DLD1 (cell line): ENCODE measurements at regions not wholly inside any gene's neighbourhood (a gene's known extent, or its start where the extent isn't known, plus 50 kb on each side); places are given as distances from the start of the nearest gene placed in this dataset.

Experiments used
- in situ Hi-C: cut with HindIII; loops from 2 replicates; pipeline ENCODE4 v1.10.0; 2017; ENCODE audit warnings: low sequenced_read_pairs

DNA sequence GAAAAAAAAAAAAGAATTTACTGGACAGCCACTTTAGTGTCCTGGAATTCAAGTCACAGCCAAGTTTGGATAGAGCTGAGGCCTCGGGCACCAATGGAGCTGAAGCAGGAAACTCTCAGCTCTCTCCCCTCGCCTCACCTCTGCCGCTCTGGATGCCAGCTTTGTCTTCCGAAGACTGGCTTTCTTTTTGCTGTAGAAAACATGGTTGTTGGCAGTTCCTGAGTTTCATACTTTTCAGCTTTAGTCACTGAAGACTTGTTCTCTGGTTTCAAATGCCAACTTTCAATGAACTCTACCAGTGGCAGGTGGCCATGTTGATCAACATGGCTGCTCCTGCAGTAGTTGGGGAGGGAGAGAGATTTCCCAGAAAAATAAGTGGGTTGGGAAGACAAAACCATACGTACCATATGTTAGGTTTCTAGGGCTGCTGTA is 142.2 kb downstream of the SNX18 start:
- in situ Hi-C loops: no loop called here

DNA sequence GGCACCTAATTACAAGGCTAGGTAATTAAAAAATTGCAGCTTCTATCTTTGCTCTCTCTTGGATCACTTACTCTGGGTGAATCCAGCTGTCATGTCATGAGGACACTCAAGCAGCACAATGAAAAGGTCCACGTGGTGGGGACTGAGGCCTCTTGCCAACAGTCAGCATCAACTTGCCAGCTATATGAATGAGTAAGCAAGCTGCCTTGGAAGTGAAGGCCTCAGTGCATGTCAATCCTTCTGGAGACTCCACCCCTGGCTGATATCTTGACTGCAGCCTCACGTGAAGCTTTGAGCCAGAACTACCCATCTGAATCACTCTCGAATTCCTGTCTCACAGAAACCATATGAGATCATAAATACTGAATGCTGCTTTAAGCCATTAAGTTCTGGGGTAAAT is 140.5 kb downstream of the SNX18 start:
- in situ Hi-C loops: no loop called here

DNA sequence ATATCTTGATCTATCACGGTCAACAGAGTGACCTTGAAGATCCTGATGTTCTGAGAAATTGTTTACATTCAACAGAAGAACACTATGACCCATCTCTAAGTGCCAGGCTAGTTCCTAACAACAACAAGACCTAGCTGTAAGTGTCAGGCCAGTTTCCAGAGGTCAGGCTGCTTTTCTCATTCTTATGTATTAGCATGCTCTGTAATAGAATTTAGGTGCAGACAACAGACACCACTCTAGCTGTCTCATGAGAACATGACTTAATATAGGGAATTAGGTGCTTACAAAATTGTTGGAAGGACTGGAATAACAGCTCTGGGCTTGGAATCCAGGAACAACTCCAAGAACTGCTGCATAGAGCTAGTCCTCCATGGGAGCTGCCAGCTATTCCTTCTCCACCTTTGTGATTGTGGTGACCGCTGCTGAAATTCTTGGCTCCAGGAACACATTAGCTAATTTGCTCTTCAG is 138.7 kb downstream of the SNX18 start:
- in situ Hi-C loops: no loop called here

DNA sequence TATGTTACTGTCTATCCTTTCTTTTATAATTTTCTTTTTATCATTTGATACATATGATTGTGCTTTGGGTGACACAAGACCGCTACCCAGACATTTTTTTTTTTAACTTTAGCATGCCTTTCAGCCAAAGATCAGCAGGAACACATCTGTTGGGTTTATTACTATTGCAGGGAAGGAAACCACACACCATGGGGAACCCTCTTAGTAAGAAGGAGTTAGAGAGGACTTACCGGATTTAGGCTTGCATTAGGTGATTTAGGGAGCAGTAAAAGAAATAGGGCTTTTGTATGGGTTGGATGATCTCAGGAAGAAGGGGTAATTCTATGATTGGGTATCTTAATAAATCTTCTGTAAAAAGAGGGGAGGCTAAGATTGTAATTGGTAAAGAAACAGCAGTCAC is 138.2 kb downstream of the SNX18 start:
- in situ Hi-C loops: no loop called here

DNA sequence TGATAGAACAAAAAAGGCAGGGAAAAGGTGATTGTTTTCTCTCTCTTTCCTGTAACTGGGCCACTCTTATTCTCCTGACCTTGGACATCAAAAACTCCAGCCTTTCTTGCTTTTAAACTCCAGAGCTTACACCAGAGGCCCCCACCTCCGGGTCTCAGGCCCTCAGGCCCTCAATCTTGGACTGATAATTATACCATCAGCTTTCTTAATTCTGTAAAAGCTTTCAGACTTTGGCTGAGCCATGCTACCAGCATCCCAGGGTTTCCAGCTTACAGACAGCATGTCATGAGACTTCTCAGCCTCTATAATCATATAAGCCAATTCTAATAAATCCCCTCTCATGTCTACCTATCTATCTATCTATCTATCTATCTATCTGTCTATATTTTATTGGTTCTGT is 137.7 kb downstream of the SNX18 start:
- in situ Hi-C loops: no loop called here

DNA sequence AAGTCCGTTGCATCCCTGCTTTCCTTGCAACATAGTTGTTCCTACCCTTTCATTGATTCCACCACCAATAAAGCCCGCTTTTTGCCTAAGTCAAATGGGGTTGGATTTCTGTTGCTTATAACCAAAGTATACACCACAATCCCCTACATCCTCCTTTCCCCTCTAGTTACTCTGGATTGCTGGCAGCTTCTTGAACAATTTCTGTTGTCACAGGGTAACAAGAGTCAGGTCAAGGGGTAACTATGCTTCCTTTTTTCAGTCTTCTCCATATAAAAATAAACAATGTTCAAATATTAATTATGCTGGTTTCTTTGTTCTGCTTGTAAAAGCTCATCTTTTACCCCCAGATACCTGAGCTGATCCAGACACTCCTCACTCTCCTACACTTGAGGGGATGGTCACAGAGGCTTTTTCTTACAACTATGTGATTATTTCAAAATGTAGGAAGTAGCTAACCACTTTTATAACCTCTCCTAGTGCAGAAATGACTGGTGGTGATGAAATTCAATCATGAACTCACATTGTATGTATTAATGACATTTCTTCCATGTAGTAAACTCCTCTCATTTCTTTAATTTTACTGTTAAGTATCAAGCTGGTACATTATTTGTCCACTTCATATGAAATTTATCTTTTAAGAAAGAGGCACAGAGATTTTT is 136.5 kb downstream of the SNX18 start:
- in situ Hi-C loops: no loop called here

DNA sequence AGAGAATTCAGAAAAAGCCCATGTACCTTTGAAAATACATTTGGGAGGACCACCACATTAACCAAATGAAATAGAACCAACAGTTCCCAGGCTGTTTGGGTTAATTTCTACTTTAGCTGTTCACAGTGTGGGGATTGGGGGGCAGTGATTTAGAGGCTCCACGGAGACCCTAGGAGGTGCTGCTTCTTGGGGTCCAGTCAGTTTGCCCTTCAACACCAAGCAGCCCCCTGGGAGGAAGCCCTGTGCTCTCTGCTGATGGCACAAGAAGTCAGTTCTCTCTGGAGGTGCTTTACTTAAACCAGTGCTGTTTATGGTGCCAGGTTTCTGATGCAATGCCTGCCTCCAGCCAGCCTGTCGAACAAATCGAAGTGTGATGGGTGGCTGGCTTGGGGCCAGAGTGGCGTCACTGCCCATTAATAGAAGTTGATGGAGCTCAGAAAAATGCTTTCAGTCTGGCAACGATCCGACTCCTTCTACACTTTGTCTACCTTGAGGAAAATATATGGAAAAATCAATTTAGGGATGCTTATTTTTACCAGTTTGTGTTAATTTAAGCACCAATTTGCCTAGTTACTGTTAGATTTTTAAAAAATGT is 134.0 kb downstream of the SNX18 start:
- in situ Hi-C loops: no loop called here

DNA sequence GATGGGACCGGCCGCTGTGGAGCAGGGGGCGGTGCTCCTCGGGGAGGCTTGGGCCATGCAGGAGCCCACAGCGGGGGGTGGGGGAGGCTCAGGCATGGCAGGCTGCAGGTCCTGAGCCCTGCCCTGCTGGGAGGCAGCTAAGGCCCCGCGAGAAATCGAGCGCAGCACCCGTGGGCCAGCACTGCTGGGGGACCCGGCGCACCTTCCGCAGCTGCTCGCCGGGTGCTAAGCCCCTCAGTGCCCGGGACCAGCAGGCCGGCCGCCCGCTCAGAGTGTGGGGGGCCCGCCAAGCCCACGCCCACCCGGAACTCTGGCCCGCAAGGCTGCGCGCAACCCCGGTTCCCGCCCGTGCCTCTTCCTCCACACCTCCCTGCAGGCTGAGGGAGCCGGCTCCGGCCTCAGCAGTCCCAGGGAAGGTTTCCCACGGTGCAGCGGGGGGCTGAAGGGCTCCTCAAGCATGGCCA is 131.5 kb downstream of the SNX18 start:
- in situ Hi-C loops: no loop called here

DNA sequence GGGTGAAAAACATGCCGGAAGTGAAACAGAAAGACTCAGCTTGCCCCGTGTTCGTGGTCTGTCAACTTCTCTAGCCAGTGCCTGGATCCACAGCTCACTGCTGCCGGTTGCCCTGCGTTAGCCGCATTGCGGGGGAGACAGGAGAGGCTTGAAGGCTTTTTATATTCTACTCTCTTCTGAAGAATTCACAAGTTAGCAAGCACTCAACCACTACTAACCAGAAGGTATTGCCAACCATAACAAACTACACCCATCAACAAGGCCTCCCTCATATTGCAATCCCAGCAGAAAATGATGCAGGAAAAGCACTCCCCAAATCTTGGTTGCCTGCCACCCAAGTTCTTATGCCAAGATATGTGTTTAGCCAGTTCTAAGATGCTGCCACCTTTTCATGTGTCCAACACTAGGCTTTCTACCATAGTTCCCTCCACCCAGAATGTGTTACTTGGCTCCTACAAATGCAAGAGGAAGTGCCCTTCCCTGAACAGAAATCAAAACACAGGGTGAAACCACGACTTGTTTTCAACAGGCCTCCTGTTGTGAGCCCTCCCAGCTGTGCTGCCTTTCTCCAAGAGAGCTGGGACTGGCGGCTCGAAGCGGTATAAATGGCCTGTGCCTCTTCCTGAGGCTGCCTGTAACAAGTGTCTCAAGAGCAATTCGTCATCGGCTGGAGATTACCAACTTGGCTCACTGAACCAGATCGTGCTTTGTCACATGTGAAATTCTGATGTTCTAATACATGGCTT is 129.0 kb downstream of the SNX18 start:
- in situ Hi-C loops: no loop called here

DNA sequence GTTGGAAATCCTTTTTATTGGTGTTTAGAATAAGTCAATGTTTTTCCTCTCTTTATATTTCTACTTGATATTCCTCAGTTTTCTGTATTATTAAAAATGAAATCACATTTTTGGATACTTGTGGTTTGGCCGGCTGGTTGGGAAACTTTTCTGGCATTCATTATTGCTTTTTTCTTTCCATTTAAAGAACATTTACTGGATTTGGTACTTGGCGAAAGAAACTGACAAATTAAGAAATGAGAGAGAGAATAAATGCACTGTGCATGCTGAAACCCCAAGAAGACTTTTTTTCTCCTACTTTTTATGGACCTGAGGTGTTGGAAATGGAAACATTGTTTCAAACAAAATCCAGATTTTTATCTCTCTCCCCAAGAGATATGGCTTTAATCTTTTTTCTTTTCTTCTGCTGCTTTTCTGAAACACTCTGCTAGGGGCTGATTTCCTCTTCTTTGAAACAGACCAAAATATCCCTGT is 128.4 kb downstream of the SNX18 start:
- in situ Hi-C loops: no loop called here

DNA sequence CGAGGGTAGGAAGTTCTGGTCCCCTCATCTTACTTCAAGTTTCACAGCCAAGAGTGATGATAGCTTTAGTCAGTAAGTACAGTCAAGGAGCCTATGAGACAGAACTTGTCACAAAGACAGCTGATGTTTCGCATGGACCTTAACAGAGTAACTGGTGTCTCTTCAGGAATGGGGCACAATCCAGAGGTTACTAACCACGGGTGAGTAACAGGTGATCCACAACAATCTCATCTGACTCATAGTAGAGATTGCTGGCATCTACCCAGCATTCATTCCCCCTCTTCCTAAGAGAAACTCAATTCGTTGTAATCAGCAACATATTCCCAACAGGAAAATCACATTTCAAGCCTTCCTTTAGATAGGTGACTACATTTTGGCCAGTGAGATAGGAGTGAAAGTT is 126.7 kb downstream of the SNX18 start:
- in situ Hi-C loops: no loop called here

DNA sequence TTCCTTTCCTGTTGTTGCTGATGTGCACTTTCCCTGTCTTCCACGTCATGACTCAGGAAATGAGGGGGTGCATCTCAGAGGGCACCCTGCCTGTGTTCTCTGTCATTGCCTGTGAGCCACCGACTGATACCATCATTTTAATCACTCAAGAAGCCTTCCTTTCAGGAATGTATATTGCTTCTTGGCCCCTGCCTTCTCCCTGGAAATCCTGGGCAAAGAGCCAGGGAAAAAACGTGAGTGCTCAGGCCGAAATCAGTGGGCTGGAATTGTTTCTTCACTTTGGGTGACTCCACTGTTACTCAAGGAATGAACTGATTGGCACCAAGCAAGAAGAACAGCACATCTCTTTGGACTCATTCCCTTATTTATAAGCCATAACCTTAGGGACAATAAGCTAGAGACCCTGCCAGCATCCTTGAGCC is 126.1 kb downstream of the SNX18 start:
- in situ Hi-C loops: no loop called here

DNA sequence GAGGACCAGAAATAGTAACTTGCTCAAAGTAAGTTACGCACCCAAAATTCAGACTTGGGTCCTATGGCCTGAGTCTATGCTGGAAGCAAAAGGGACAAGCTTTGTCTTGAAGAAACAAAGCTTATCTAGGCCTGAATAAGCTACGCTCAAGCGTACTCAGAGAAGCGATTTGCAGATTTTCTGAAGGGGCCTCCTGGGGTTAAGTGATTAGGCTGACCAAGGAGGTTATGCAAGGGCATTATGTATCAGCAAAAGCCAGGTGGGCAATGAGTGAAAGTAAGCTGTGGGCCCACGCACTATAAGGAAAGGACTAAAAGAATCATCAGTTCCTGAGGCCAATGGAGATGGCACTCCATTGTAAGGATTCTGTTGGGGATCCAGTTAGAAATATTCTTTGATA is 122.1 kb downstream of the SNX18 start:
- in situ Hi-C loops: loop anchor here (5.0 kb wide), 1 partner anchor 88 kb away; no protein-coding TSS in a partner anchor

DNA sequence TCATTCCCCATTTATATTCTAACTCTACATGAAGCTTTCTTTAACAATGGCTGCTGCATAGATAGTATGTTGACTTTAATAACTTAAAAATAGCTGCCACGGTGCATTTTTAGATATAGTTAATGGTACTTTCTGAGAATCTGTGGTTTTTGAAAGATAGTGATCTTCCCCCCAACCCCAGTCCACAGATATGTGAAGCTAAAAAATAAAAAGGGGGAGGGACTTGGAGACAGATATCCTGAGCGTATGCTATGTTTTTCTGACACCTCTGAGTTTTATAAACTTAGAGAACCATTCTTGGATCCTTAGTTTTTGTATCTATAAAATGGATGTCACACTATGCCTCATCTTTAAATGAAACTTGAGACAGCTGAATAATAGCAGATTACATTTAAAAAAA is 120.5 kb downstream of the SNX18 start:
- in situ Hi-C loops: loop anchor here (5.0 kb wide), 1 partner anchor 89 kb away; no protein-coding TSS in a partner anchor

DNA sequence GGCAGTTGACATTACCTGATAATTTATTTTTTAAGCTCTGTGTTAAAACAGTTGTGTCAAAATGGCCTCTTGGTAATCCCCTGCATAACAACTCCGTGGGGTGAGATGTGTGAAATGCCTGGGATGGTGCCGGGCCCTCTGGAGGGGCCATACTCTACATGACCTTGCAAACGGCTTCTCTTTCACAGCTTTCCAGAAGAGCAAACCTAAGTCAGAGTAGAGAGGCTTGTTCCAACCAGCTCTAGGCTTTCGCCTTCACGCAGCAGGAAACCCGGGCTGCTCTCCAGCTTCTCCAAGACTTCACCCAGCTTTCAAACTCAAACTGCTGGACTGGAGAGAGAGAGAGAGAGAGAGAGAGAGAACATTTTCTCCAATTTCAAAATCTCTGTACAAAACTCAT is 120.1 kb downstream of the SNX18 start:
- in situ Hi-C loops: loop anchor here (5.0 kb wide), 1 partner anchor 90 kb away; no protein-coding TSS in a partner anchor

DNA sequence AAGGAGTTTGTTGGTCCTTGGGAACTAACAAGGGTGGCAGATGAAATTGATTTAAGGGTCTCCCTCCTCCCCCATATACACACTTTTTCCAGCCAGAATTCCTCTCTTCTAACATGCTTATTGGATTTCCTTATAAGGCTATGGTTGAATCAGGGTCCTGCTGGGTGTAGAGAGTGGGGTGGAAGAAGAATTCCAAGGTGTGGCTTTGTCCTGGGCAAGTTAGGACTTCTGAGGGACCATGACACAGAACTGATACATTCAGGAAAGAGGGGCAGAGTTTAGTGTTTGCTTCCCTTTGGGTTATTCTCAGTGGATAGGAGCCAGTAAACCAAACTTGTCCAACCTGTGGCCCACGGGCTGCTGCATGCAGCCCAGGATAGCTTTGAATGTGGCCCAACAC is 116.5 kb downstream of the SNX18 start:
- in situ Hi-C loops: no loop called here

DNA sequence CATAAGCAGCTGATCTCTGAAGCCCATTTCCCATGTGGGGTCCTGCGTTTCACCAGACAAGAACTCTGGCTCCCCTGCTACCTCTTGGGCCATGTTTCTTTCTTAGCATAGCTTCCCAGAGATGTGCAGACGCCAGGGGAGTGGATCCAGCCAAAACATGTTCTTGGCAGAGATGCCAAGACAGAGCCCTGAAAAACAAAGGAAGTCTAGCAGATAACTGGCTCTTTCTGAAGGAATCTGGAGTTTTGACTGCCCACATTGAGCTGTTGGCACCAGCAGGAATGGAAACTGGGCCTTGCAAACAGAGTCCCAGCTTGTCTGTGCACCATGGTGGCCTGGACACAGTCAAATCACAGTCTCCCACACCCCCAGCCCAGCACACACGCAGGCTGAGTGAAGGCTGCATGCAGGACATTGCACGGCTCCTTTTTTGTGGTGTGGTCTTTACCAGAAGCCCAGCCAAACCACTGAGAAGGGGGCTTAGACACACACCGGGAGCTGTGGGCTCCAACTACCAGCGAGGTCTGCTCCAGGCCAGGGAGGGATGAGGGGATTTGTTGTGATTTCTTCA is 114.7 kb downstream of the SNX18 start:
- in situ Hi-C loops: no loop called here

DNA sequence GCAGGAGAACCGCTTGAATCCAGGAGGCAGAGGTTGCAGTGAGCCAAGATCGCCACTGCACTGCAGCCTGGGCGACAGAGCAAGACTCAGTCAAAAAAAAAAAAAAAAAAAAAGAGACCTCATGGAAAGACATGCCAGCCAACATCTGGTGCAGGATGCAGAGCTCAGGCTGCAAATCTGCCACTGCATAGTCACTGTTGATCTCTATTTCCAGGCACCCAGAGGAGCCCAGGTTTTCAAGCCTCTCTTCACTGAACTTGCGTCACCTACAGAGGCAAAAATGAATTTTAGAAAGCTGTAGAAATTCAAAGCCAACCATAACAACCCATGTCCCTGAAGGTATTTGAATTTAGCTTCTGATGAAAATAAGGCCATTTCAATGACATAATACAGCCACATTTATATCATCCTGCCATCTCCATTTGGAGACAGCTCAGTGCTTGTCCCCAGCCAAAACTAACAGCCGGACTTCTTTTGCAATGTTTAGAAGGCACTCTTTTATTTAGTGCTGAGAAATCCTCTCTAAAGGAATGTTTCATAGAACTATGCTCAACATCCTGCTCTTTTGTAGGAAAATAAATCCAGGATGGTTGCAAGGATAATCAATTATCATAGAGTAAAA is 113.3 kb downstream of the SNX18 start:
- in situ Hi-C loops: no loop called here

DNA sequence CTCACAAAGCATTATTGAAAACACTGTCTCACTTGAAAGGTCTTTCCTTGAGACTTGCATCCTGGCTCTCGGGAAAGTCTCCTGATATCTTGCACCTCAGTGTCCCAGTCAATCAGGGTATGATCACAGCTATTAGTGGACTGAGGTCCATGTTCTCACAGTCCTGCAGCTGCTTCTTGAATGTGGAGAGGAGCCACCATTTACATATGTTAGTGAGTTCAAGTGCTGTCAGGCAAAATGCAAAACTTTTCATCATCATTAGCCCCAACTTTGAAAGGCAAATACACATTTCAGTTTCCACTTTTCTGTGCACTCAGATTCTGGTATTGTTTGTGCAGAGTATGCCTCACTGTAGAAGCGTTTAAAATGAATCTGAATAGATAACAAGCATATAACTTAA is 111.6 kb downstream of the SNX18 start:
- in situ Hi-C loops: no loop called here

DNA sequence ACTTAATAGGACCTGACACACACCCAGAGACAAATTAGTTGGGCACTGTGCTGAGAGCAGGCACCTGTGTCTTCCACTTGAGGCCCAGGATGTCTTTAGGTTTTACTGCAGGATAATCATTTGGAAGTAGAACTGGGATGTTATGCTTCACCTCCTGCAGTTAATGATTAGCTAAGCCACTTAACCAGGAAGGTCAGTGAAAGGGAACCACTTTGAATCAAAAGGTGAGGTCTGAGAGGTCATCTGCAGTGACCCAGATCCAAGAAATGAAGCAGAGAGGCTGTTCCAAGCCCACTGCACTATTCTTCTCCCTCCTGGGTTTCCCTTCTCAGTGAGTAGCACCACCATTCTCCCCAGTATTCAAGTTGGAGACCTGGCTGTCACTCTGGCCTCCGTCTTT is 110.5 kb downstream of the SNX18 start:
- in situ Hi-C loops: no loop called here

DNA sequence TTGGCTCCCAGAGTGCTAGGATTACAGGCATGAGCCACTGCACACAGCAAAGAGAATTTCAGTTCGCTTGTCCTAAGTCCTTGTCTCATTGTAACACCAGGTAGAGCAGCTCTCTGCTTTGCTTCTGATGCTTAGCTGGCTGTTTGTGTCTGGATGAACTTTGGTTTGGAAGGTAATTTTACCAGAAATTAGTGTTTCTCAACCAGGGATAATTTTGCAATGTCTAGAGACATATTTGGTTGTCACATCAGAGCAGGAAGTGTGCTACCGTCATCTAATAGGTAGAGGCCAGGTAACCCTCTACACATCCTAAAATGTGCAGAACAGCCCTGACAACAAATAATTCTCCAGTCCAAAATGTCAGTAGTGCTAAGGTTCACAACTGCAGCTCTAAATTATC is 108.8 kb downstream of the SNX18 start:
- in situ Hi-C loops: no loop called here
